Right lobe of liver (tissue), 6 donors: ENCODE measurements at regions not wholly inside any gene's neighbourhood (a gene's known extent, or its start where the extent isn't known, plus 50 kb on each side); places are given as distances from the start of the nearest gene placed in this dataset.

Source experiments
- ATAC-seq, 4 donors: fragments of 200-7000 bp; cut with Tn5 transposase; one replicate each; pipeline ENCODE4 v1.9.1; 2020; ENCODE audit warnings: mild to moderate bottlenecking in 4 of 4, moderate library complexity in 4 of 4
- DNase-seq, 3 donors: peaks; one replicate each; pipeline ENCODE4 v3.0.0-alpha.2; 2020
- H3K27ac ChIP-seq, 3 donors: fragments of 200-600 bp; one replicate each; pipeline ENCODE4 v1.8.0; 2022
- H3K27me3 ChIP-seq, 2 donors: fragments of 200-600 bp; one replicate each; pipeline ENCODE4 v1.8.0; 2022
- H3K36me3 ChIP-seq, 4 donors: fragments of 200-600 bp; sonication (generic) in 1 of 4; one replicate each; pipeline versions ENCODE4 v1.5.1 to v1.8.0; 2017 to 2022; ENCODE audit warnings: control low read depth in 1 of 4
- H3K4me1 ChIP-seq, 4 donors: fragments of 200-600 bp; sonication (generic) in 1 of 4; one replicate each; pipeline versions ENCODE4 v1.5.1 to v1.8.0; 2017 to 2022; ENCODE audit warnings: control low read depth in 1 of 4
- H3K4me3 ChIP-seq, 3 donors: fragments of 200-600 bp; one replicate each; pipeline ENCODE4 v1.8.0; 2022
- H3K9me3 ChIP-seq, 4 donors: fragments of 200-600 bp; sonication (generic) in 1 of 4; one replicate each; pipeline versions ENCODE4 v1.5.1 to v1.8.0; 2017 to 2022; ENCODE audit warnings: control low read depth in 1 of 4
- CTCF ChIP-seq, 4 donors: fragments of 200-600 bp in 3 of 4; fragments of 450-650 bp in 1 of 4; IDR thresholded peaks; one replicate each; pipeline versions ENCODE4 v1.5.1 to v1.8.0; 2016 to 2022; ENCODE audit warnings: antibody characterized with exemption in 4 of 4, mild to moderate bottlenecking in 2 of 4
- POLR2A ChIP-seq: fragments of 450-650 bp; IDR thresholded peaks from one replicate; pipeline ENCODE4 v1.6.1; 2017; ENCODE audit warnings: antibody characterized with exemption, mild to moderate bottlenecking
- WGBS: methylation state at CpG from one replicate; pipeline ENCODE4 v1.1.6; 2018; ENCODE audit warnings: low coverage, low lambda C conversion rate; ENCODE audit not compliant: insufficient coverage; ENCODE audit errors: missing lambda C conversion rate; 5-methylcytosine and 5-hydroxymethylcytosine counted together
- intact Hi-C, 2 donors: fragments of 100-400 bp; cut with DNase I; formaldehyde crosslinking; loops; one replicate each; pipeline versions ENCODE4 v1.11.2 to v1.14.1; 2022
- donor health status: DM: no; HTN: yes; CAD: no.
- donor health status: DM: no; HTN: no; CAD: no.
- donor health status: DM: no; HTN: no; CAD: no.
- donor health status: DM: no; HTN: yes; CAD: no.
- donor health status: DM: no; HTN: yes; CAD: no.

- Histone ChIP-seq H3K9me3 (no peaks in the 10 kb centered on the region), H3K4me1 (no peaks in the 10 kb centered on the region), H3K4me3 (no peak overlapping the region), H3K27ac (no peak overlapping the region), H3K36me3 (no peaks in the 10 kb centered on the region), H3K27me3 (no peaks in the 10 kb centered on the region)
- no peak for ATAC-seq
- intact Hi-C loops = no loop called here
- WGBS = 0% methylated on average over 1 of the region's 1 CpG
- TF ChIP-seq CTCF (IDR thresholded peaks at IDR 0.05) (no peak), POLR2A (no peak)
- DNase-seq = no peak
These were observed 516.5 kb upstream of the PPP2R3A start for GRCh38 chr3:135449046-135449445.

- WGBS = 60% methylated on average over 1 of the region's 2 CpGs
- Histone ChIP-seq H3K9me3 (no peaks in the 10 kb centered on the region), H3K4me1 (no peaks in the 10 kb centered on the region), H3K27ac (no peak overlapping the region), H3K27me3 (no peaks in the 10 kb centered on the region), H3K4me3 (no peak overlapping the region), H3K36me3 (no peaks in the 10 kb centered on the region)
- ATAC-seq (no peak), DNase-seq (no peak)
- TF ChIP-seq CTCF (IDR thresholded peaks at IDR 0.05) (no peak), POLR2A (no peak)
- intact Hi-C loops = no loop called here
These were observed 514.3 kb upstream of the PPP2R3A start for GRCh38 chr3:135451037-135451785.

- Histone ChIP-seq H3K27me3 (no peaks in the 10 kb centered on the region), H3K9me3 (no peaks in the 10 kb centered on the region), H3K4me3 (no peak overlapping the region), H3K4me1 (no peaks in the 10 kb centered on the region), H3K36me3 (no peaks in the 10 kb centered on the region), H3K27ac (no peak overlapping the region)
- no peak for DNase-seq
- WGBS = 20% methylated on average over 1 of the region's 10 CpGs
- intact Hi-C loops = no loop called here
- no peak for ATAC-seq
- no peak for TF ChIP-seq POLR2A
- TF ChIP-seq CTCF (IDR thresholded peaks at IDR 0.05) = no peak
These were observed 512.6 kb upstream of the PPP2R3A start for GRCh38 chr3:135452881-135453280.

- WGBS = 70% methylated on average over 6 of the region's 6 CpGs
- DNase-seq (no peak), ATAC-seq (no peak)
- no peaks in the 10 kb centered on the region for H3K36me3 ChIP-seq
- no peak overlapping the region for H3K27ac ChIP-seq
- no peaks in the 10 kb centered on the region for H3K4me1 ChIP-seq
- no peak for TF ChIP-seq POLR2A
- no peak for TF ChIP-seq CTCF (IDR thresholded peaks at IDR 0.05)
- intact Hi-C loops = no loop called here
- no peaks in the 10 kb centered on the region for H3K9me3 ChIP-seq
- no peaks in the 10 kb centered on the region for H3K27me3 ChIP-seq
- no peak overlapping the region for H3K4me3 ChIP-seq
These were observed 512.2 kb upstream of the PPP2R3A start for GRCh38 chr3:135453326-135453725.

GRCh38 chr3:135454890-135455289 is 510.6 kb upstream of the PPP2R3A start:
- intact Hi-C loops = no loop called here

More at GRCh38 chr3:135454890-135455289, 510.6 kb upstream of the PPP2R3A start:
- Histone ChIP-seq H3K9me3 (no peaks in the 10 kb centered on the region), H3K27ac (no peak overlapping the region), H3K36me3 (no peaks in the 10 kb centered on the region), H3K4me3 (no peak overlapping the region), H3K27me3 (no peaks in the 10 kb centered on the region), H3K4me1 (no peaks in the 10 kb centered on the region)
- no peak for DNase-seq
- no peak for ATAC-seq
- WGBS = 42% methylated on average over 3 of the region's 4 CpGs
- TF ChIP-seq CTCF (IDR thresholded peaks at IDR 0.05) (no peak), POLR2A (no peak)
